Stimulated activated CD8-positive, alpha-beta memory T cell treated with anti-CD3 and anti-CD28 coated beads, Interleukin-12 subunit alpha, Interleukin-12 subunit beta, amount 100 ng/mL, for 24 hours (primary cell): ENCODE measurements at regions not wholly inside any gene's neighbourhood (a gene's known extent, or its start where the extent isn't known, plus 50 kb on each side); places are given as distances from the start of the nearest gene placed in this dataset.
"Not testable (repeated sequence)": the region's sequence is repeated elsewhere in the genome, so short reads cannot be mapped to it uniquely, and the experiment has no call there.

Experiments
- DNase-seq: peaks from one replicate; pipeline ENCODE4 v3.0.0-alpha.2; 2020; ENCODE audit errors: extremely low read depth

DNA sequence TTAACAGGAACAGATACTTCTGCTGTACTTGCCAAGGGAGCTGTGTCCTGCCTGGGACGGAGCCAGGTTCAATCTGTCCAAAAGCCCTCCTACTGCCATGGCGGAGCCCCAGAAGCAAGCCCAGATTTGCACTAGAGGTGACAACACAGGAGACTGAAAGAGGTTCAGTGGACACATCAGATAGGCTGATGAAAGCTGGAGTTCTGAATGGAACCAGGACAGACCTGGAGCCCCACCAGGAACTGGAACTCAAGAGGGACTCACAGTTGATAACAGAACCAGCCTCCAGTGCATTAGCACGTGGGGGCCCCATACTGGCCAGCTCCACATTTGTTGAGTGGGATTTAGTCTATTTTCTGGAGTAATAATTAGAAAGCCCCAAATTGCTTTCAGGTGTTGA is 315.5 kb downstream of the ARRDC4 start:
- no peak for DNase-seq

DNA sequence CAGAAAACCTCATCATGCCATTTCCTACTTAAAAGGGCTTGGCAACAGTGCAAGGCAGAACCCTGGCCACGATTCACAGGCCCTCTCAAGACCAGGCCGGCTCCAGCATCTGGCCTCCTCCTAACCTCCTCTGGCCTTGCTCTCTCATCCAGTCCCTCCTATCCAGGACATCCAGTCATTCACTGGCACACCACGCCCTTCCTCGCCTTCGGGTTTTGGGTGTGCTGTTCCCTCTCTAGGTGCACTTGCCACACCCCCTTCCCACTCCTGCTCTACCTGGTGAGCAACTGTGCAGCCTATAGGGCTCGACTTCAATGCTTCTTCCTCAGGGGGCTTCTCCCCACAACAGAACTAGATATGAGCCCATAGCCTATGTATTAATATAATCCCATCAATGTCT is 317.1 kb downstream of the ARRDC4 start:
- DNase-seq = no peak

DNA sequence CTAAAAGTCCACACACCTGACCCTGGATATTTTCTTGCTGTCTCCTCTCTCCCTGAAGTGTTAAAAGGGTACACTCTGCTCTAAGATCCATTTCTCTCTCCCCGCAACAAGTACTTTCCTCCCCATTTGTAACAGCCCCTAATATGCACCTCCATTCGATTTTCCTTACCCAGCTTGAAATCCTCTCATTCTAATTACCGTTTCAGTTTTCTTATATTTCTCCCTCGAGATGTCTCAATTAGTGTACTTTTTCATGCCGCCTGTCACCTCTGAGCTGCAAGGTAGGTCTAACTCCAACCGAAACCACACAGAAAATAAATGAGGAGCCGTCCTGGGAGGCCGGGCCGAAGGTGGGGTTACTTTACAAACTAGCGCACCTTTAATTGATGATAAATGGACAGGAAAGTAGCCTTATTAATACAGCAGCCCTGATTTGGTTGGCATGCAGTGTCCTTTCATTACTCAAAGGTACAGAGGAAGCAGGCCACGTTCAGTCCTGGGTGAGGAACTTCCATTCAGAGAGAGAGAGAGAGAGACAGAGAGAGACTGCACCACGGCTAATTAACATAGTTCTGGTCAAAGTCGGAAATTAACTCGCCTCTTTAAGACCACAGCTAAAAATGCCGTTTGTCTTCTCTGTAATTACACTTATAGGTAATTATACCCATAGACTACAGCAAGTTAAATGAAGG is 319.9 kb downstream of the ARRDC4 start:
- DNase-seq = no peak

DNA sequence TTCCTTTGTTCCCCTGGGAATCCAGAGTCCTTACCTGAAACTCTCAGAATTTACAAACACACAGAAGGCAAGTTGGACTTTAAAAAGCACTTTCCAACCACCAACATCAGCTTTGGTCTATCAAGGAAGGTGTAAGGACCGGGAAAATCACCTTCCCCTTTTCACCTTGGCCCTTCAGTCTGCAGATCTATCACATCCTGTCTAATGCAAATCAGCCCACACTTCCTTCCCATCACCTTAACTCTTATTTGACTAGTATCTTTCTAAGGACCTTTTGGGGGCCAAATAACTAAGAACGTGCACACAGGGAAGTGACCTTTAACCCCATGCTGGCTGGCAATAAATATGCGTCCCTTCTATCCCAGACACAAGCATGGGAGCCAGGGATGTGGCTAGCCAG is 320.6 kb downstream of the ARRDC4 start:
- DNase-seq = no peak

DNA sequence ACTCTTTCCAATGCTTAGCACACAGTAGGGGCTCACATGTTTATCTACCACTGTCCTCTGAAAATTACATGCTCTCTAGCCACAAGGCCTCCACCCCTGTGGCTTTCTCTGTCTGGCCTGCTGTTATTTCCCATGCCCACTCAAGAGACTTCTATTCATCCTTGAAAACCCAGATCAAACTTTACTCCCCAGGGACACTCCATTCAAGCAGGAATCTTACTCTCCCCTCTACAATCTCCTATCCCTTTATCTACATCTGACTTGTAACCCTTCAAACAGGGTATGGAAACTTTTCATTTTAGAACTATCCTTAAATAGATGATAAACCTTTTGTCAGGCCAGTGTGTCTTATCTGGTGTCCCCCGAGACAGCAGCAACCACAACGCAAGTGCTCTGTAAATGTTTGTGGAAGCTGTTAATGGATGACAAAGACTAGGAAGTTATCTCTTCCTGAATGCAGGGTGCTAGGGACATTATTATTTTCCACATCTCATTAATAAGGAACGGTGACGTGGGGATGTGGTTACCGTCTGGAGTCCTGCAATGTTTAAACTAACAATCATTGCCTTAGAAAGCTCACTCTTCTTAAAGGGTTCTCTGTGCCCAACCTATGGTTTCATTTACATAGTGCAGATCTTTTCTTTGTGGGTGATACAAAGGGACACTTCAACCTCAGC is 322.3 kb downstream of the ARRDC4 start:
- DNase-seq = no peak

DNA sequence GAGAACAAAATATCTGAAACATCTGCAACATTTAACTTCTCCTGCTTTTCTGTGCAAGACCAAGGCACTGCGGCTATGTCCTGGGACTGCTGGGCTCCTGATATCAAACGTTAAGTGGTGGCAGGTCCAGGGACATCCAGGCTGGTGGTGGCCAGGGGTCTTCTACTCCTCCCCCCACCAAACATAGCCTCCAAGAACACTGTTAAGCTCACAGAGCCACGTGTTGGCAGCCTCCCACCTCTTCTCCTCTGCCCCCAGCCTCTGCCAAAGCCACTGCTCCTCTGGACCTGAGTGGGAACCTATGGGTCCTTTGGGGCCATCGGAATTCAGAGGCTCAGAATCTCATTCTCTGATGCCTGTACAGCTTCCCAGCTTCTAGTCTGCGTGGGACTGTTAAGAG is 325.7 kb downstream of the ARRDC4 start:
- no peak for DNase-seq

- no peak for DNase-seq
Measured at GRCh38 chr15:98286831-98287230, 326.3 kb downstream of the ARRDC4 start.

DNA sequence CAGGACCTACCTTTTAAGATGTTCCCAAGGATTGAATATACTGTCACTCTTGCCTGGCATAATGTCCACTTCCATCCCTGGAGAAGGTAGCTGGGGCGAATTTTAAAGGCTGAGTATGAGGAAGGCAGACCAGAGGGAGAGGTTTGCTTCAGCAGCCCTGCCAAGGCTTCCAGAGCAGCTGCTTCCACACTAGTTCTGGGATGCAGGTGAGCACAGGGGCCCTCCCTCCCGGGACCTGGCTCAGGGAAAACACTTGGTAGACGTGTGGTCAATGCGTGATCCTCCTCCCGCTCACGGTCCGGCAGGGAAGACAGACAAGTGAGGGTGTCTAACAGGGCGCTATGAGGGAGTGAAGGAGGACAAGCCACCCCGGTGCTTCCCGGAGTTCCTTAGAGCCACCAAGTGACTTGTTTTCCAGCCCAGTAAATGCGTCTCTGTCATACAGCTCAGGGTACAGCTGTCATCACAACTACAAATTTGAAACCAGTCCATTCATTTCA is 327.6 kb downstream of the ARRDC4 start:
- DNase-seq = no peak

GRCh38 chr15:98289747-98290146 is 329.2 kb downstream of the ARRDC4 start:
- DNase-seq = no peak

DNA sequence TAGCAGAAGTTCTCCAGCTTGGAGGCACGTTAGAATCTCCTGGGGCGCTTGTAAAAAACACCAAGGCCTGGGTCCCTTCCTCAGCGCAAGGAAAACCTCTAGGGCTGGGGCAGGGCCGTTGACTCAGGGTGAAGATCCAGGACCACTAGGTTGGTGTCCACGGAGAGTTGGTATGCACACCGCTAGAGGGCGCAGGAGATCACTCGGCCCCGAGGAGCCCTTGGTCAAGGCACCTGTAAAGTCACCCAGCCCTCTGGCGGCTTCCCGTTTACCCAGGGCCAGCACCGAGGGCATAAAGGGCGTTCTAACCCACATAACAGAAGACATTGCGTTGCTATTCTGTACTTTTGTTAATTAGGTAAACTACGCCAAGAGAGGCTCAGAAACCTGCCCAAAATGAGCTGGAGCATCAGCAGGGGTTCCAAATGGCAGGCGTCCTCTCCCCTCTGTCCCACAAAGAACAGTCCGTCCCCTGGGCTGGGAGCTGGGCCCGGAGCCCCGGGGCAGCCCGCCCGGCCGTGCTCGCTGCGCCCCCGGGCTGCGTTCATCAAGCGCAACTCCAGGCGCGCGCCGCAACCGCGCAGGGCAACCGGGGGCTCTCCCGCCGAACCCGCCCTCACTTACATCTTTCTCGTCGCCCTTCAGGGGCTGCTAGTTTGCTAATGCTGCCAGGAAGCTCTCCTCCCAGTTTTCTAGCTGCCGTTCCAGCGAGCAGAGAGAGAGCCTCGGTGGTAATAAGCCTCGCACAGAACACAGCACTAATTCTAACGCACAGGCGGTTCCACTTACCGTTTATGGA is 332.1 kb downstream of the ARRDC4 start:
- DNase-seq = no peak

- DNase-seq = no peak
Measured at GRCh38 chr15:98294126-98294525, 333.6 kb downstream of the ARRDC4 start.

GRCh38 chr15:98295101-98295759 is 334.7 kb downstream of the ARRDC4 start:
- DNase-seq = not testable (repeated sequence)

DNA sequence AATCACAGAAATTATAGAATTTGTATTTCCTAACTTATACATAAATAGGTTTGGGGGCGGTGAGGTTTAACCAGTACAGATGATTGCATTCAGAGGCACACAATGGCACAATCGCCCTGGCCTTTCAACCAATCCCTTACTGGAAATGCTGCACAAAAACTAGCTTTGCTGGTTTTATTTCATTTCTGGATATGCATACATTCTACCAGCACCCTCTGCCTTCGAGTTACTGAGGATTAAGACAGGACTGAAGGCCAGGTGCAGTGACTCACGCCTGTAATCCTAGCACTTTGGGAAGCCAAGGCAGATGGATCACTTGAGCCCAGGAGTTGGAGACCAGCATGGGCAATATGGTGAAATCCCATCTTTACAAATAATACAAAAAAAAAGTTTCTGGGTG is 336.1 kb downstream of the ARRDC4 start:
- DNase-seq = no peak

GRCh38 chr15:98304371-98304770 is 343.9 kb downstream of the ARRDC4 start:
- no peak for DNase-seq

GRCh38 chr15:98308117-98308516 is 340.2 kb upstream of the IGF1R start:
- no peak for DNase-seq

DNA sequence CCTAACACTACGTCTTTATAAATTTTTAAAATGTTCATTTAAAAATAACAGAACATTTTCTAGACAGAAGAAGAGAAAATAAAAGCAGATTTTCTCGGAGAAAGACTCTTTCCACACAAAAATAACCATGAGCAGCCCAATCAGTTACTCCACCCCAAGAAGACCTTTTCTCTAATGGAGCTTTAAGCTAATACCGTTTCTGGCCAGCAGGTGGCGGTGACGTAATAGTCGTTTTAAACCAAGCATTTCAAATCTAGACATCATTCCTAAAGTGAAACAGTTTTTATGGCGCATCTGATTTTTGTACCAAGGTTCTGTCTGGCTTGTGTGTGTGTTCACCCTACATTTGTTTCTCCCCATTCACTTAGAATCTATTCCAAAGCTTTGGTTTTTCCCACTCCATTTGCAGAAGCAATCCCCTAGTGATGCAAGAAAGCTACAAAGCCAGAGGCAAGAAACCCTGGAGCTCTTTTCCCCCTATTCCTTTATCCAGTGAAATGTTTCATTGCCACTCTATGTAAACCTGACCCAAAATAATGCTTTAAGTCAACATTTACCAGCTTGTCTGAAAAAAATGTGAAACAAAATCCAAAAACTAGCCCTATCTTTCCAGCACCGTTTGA is 336.7 kb upstream of the IGF1R start:
- DNase-seq = peak; percentile 9

DNA sequence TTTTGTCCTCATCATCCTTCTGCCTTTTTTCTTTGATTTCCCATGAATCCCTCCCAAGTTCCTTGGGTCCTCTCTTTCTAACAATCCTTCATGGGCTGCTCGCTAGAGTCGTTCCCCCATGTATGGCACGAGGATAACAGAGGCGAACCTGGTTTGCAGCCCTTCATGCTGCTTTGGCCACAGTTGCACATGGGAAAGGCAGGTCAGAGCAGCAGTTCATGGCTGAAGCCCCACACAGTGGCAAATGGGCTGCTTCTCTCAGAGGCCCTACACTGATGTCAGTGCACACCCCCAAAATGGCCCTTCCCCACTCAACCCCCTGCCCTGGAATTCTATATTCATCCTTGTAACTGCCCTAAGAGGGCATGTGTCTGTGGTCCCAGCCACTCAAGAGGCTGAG is 335.4 kb upstream of the IGF1R start:
- DNase-seq = no peak

- no peak for DNase-seq
Measured at GRCh38 chr15:98315971-98316370, 332.4 kb upstream of the IGF1R start.

DNA sequence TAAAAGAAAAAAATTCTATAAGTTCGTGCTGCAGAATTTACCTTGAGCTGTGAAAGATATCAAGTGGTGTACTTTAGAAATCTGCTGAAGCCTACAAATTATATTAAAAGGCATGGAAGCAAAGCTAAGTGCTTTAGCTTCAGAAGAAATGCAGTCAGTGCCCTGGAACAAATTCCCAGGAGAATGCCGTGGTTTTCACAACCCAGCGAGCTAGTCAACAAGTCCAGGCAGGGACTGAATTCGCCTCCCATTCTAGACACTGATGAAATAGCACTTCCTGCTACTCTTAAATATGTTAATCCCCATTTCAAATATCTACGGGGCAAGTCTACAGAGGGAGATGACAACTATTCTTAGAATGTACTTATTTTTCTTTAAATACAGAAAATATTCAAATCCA is 326.4 kb upstream of the IGF1R start:
- no peak for DNase-seq

DNA sequence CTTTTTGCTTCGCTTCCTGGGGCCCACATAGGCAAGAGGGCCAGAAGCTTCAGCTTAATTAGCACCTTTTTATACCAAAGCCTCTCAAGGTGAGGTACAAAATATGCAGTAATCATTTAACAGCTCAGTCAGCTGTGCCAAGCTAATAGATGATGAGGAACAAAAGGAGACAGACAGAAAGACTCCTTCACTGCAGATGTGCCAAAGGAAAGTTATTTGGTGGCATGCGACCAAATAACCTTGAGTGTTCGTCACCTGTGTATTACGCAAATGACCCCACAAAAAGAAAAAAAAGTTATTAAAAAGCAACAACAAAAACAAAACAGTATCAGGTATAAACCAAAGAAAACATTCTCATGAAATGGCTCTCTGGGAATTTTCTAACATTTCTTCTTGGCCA is 325.8 kb upstream of the IGF1R start:
- no peak for DNase-seq

DNA sequence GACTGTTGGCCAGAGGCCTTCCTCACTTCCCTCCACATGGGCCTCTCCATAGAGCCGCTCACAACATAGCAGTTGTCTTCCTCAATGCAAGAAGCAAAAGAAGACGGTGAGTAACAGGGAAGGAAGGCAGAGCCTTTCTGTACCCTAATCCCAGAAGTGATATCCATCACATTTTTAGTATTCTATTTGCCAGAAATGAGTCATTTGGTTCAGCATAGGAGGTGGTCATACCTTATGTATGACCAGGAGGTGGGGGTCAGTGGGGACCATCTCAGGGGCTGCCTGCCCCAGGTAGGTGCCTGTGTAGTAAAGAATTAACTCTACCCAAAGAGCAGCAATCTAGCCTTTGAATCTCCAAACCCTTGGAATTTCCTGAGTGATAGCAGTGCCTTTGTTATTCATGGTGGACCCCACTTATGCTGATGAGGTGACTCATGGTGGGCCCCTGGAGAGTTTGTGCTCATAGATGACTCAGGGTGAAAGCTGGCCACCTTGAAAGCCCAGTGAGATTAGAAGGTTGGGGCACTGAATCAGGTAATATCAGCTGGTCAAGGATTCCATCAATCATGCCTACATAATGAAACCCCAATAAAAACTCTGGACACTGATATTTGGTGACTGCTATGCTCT is 323.9 kb upstream of the IGF1R start:
- no peak for DNase-seq
